DND-41 (cell line): ENCODE measurements at regions not wholly inside any gene's neighbourhood (a gene's known extent, or its start where the extent isn't known, plus 50 kb on each side); places are given as distances from the start of the nearest gene placed in this dataset.

Experiments
- CTCF ChIP-seq: IDR thresholded peaks from 2 replicates; pipeline ENCODE4 v1.5.1; 2012; ENCODE audit warnings: borderline replicate concordance, low read length, moderate library complexity, mild to moderate bottlenecking; ENCODE audit not compliant: poor library complexity, severe bottlenecking; ENCODE audit errors: extremely low read depth
- EZH2 ChIP-seq: IDR thresholded peaks from 3 replicates; pipeline ENCODE4 v1.6.1; 2012; ENCODE audit warnings: borderline replicate concordance, low read depth, mild to moderate bottlenecking, moderate library complexity, low read length, inconsistent platforms; ENCODE audit not compliant: severe bottlenecking

- TF ChIP-seq CTCF (no peak), EZH2 (no peak)
Measured at GRCh38 chr7:121494516-121494915, 98.4 kb upstream of the FAM3C start.
